AG10803 (cell line): ENCODE measurements at regions not wholly inside any gene's neighbourhood (a gene's known extent, or its start where the extent isn't known, plus 50 kb on each side); places are given as distances from the start of the nearest gene placed in this dataset.

Experiments used
- DNase-seq: peaks from one replicate; pipeline ENCODE4 v3.0.0; 2010; ENCODE audit warnings: low read depth
- H3K4me3 ChIP-seq: 2 replicates; pipeline ENCODE4 v1.5.1; 2011; ENCODE audit warnings: mild to moderate bottlenecking, low read length, control low read depth
- TF ChIP-seq, protein P1 (sequence below): conservative IDR thresholded peaks from 2 replicates; pipeline ENCODE4 v1.5.1; 2011; ENCODE audit warnings: mild to moderate bottlenecking, low read length, control low read depth, inconsistent platforms

DNA sequence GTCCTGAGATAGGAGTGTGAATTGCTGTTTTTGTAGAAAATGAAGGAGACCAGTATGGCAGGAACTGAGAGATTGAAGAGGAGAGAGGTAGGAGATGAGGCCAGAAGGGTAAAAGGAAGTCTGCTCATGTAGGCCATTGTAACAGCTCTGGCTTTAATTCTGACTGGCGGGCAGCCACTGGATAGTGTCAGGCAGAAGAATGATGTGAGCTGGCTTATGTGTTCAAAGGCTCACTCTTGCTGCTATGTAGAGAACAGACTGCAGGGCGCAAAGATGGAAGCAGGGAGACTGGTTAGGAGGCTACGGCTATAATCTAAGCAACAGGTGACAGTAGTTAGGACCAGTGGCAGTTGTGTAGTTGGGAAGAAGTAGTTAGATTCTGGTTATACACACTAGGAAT lies 160.2 kb upstream of the FGF13 start:
- no peak for DNase-seq
- TF ChIP-seq, protein P1, sequence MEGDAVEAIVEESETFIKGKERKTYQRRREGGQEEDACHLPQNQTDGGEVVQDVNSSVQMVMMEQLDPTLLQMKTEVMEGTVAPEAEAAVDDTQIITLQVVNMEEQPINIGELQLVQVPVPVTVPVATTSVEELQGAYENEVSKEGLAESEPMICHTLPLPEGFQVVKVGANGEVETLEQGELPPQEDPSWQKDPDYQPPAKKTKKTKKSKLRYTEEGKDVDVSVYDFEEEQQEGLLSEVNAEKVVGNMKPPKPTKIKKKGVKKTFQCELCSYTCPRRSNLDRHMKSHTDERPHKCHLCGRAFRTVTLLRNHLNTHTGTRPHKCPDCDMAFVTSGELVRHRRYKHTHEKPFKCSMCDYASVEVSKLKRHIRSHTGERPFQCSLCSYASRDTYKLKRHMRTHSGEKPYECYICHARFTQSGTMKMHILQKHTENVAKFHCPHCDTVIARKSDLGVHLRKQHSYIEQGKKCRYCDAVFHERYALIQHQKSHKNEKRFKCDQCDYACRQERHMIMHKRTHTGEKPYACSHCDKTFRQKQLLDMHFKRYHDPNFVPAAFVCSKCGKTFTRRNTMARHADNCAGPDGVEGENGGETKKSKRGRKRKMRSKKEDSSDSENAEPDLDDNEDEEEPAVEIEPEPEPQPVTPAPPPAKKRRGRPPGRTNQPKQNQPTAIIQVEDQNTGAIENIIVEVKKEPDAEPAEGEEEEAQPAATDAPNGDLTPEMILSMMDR, result no peak
- no peak overlapping the region for H3K4me3 ChIP-seq

DNA sequence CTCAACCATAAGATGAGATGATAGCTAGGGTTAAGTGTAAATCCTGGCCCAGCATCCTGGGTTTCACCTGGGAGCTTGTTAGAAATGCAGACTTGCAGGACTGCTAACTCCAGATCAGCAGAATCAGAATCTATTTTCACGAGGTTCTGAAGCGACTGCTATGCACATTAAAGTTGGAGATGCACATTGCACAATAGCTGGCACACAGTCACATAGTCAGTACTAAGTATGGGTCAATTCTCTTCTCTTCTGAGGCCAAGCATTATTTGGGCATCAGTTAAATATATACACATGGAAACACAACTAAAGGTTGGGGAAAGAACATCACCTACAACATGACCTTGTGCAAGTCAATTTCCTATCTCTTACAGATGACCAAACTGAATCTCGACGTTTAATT lies 155.1 kb upstream of the FGF13 start:
- H3K4me3 ChIP-seq, result no peak overlapping the region
- DNase-seq, result no peak
- TF ChIP-seq, protein P1, result no peak

DNA sequence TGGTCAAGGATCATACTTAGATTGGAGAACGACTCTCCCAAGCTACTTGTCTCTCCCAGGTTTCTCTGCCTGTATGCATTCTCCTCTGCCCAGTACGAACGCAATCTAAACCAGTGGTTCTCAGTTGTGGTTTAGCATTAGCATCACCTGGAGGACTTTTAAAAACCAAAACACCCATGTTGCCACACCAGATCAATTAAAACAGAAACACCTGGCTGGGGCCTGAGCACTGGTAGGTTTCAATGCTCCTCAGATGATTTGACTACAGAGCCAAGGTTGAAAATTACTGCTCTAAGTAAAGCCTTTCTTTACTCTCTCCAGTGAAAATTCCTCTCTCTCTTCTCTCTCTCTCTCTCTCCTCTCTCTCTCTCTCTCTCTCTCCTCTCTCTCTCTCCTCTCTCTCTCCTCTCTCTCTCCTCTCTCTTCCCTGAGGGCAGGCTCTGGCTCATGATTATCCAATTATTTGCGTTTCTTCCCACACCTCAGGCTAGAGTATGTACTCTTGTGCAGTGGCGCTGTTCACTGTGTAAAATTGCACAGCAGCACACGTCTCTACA lies 153.7 kb upstream of the FGF13 start:
- TF ChIP-seq, protein P1, result no peak
- H3K4me3 ChIP-seq, result no peak overlapping the region
- DNase-seq, result no peak

DNA sequence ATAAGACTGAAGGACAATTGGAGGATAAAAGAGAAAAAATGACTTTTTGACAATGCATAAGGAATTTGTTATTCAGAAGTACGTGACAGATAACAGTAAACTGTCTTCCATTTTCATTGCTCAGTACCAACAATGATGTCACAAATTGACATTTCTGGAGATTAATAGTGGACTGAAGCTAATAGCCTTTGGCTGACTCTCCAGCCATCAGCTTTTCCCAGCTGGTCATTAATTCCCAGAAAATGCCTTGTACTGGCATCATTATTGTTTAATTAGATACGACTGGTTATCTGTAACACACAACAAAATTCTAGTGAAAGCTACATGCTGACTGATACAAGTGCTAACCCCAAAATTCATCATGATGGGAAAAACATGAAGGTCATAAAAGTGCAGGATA lies 147.9 kb upstream of the FGF13 start:
- TF ChIP-seq, protein P1, result no peak
- no peak overlapping the region for H3K4me3 ChIP-seq
- DNase-seq, result peak; percentile 76

DNA sequence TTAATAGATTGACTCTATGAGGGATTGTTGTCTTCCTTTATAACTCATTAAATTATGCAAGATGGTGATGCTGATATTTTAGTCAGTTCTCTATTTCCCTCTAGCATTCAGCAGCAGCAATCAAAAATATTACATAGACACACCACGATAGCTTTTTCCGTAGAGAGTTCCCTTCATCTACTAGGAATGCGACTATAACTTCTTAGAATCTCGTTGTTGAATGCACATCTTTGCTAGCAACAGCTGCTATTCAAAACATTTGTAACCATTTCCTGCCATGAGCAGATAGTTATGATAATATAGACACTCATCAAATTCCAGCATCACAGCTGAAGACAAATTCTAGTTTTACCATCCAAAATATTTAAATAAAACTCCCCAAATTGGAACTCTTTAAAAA lies 147.4 kb upstream of the FGF13 start:
- TF ChIP-seq, protein P1, result no peak
- H3K4me3 ChIP-seq, result no peak overlapping the region
- DNase-seq, result peak; percentile 79

DNA sequence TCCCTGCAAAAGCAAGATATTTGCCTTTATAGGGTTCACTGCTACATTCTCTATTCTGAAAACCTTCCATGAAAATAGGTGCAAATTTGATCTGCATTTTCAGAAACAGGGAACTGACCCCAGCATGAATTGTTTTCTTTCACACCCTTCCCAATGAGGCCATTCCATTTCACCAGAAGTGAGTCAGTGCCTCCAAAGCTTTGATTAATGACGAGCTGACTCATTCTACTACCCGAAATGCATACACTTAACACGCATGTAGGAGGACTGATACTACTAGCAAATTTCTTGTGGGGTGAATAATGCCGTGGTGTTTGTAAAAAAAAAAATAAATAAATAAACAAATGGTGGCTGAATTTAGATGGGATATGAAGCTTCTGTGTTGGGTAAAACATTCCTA lies 146.9 kb upstream of the FGF13 start:
- DNase-seq, result peak; percentile 88
- no peak overlapping the region for H3K4me3 ChIP-seq
- TF ChIP-seq, protein P1, result no peak

DNA sequence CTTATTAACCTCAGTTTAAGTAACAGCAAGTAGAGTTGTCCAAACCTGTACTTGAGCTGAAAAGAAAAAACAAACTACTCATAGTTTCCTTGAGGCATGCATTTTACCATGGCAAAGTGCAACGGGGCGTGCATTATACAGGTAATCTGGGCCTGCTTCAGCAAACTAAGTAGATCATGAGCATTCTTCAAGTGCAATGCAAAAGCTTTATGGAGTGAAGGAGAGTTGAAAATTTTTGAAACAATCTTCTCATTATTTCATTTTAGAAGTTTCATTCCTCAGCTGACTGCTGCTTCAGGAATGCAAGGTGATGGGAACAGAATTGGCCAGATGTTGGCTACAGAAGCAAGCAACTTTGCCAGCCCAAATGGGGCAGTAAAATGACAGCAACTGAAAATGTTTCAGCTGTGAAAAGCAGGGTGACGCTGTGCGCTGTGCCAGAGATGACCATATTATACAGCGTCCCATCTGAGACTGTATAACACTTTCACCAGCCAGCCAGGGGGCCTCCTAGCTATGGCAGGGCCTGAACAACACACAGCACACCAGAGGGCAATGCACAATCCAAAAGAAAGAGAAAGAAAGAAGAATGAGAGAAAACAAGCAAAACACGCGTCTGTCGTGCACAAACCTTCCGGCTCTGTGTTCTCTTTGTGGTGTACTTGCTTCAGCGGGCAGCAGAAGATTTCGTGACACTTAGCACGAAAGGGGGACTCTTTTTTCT lies 145.5 kb upstream of the FGF13 start:
- TF ChIP-seq, protein P1, result no peak
- no peak overlapping the region for H3K4me3 ChIP-seq
- DNase-seq, result peak; percentile 58
